ENCODE measurements at regions not wholly inside any gene's neighbourhood (a gene's known extent, or its start where the extent isn't known, plus 50 kb on each side); places are given as distances from the start of the nearest gene placed in this dataset.

DNA sequence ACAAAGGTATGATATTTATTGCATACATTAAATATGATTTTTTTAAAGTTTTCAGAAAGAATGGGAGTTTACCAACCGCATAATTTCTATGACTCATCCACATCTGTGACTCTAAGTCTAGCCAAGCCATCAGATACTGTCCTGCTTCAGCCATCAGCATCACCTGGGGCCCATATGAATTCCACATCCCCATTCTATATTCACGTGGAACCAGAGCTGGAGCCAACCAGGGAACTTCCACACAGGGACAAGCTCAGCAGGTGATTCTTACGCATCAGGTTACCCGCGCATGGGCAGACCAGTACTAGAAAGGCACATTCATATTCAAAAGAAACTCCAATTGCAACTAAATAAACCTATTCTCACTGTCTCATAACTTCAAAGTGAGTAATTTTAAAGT is 817.7 kb upstream of the IGFBP3 start:
- H3K27ac ChIP-seq, result no peak overlapping the region
- no peaks in the 10 kb centered on the region for H3K27me3 ChIP-seq (replicated peaks; ENCODE audit: insufficient read depth)
- H3K4me3 ChIP-seq, result no peak overlapping the region
- TF ChIP-seq POLR2A (IDR thresholded peaks at IDR 0.05) (no peak), POLR2AphosphoS5 (IDR thresholded peaks at IDR 0.05) (no peak)
- TF ChIP-seq, protein P1, sequence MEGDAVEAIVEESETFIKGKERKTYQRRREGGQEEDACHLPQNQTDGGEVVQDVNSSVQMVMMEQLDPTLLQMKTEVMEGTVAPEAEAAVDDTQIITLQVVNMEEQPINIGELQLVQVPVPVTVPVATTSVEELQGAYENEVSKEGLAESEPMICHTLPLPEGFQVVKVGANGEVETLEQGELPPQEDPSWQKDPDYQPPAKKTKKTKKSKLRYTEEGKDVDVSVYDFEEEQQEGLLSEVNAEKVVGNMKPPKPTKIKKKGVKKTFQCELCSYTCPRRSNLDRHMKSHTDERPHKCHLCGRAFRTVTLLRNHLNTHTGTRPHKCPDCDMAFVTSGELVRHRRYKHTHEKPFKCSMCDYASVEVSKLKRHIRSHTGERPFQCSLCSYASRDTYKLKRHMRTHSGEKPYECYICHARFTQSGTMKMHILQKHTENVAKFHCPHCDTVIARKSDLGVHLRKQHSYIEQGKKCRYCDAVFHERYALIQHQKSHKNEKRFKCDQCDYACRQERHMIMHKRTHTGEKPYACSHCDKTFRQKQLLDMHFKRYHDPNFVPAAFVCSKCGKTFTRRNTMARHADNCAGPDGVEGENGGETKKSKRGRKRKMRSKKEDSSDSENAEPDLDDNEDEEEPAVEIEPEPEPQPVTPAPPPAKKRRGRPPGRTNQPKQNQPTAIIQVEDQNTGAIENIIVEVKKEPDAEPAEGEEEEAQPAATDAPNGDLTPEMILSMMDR (IDR thresholded peaks at IDR 0.05), result no peak
- no peak for DNase-seq (ENCODE audit: low spot score)
- H3K36me3 ChIP-seq, result no peaks in the 10 kb centered on the region
- WGBS, result 91% methylated on average over 5 of the region's 5 CpGs
- intact Hi-C loops (cut with DNase I), result no loop called here
- H3K9me3 ChIP-seq, result no peaks in the 10 kb centered on the region
- H3K4me1 ChIP-seq (replicated peaks), result no peaks in the 10 kb centered on the region

DNA sequence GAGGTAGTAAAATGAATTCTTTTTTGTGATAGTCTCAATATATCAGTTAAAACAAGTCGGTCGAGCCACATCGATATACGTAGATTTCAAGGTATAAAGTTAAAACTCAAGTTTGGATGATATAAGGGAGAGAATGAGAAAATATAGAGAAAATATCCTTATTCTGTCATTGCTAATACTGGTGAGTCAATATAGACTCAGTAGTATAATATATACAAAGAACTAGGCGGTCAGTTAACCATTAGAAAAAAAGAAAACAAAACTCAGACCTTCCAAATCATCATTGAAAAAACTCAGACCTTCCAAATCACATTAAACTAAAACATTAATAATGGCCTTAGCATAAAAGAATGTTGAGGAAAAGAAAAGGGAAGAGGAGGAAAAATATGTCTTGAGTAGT is 817.1 kb upstream of the IGFBP3 start:
- TF ChIP-seq POLR2AphosphoS5 (IDR thresholded peaks at IDR 0.05) (no peak), POLR2A (IDR thresholded peaks at IDR 0.05) (no peak)
- TF ChIP-seq, protein P1 (IDR thresholded peaks at IDR 0.05), result no peak
- 98% methylated on average over 5 of the region's 5 CpGs for WGBS
- intact Hi-C loops (cut with DNase I), result no loop called here
- Histone ChIP-seq H3K4me3 (no peak overlapping the region), H3K27ac (no peak overlapping the region), H3K4me1 (replicated peaks) (no peaks in the 10 kb centered on the region), H3K36me3 (no peaks in the 10 kb centered on the region), H3K27me3 (replicated peaks; ENCODE audit: insufficient read depth) (no peaks in the 10 kb centered on the region), H3K9me3 (no peaks in the 10 kb centered on the region)
- no peak for DNase-seq (ENCODE audit: low spot score)

DNA sequence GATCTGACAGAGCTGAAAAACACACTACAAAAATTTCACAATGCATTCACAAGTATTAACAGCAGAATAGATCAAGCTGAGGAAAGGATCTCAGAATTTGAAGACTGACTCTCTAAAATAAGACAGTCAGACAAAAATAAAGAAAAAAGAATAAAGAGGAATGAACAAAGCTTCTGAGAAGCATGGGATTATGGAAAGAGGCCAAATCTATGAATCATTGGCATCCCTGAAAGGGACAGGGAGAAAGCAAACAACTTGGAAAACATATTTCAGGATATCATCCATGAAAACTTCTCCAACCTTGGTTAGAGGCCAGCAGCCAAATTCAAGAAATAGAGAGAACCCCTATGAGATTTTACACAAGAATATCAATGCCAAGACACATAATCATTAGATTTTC is 804.8 kb upstream of the IGFBP3 start:
- H3K4me1 ChIP-seq (replicated peaks), result no peaks in the 10 kb centered on the region
- no peaks in the 10 kb centered on the region for H3K36me3 ChIP-seq
- H3K27ac ChIP-seq, result no peak overlapping the region
- H3K4me3 ChIP-seq, result no peak overlapping the region
- H3K27me3 ChIP-seq (replicated peaks; ENCODE audit: insufficient read depth), result no peaks in the 10 kb centered on the region
- no peaks in the 10 kb centered on the region for H3K9me3 ChIP-seq
- no peak for TF ChIP-seq POLR2A (IDR thresholded peaks at IDR 0.05)
- TF ChIP-seq, protein P1 (IDR thresholded peaks at IDR 0.05), result no peak
- TF ChIP-seq POLR2AphosphoS5 (IDR thresholded peaks at IDR 0.05), result no peak
- DNase-seq (ENCODE audit: low spot score), result no peak
- intact Hi-C loops (cut with DNase I), result no loop called here

DNA sequence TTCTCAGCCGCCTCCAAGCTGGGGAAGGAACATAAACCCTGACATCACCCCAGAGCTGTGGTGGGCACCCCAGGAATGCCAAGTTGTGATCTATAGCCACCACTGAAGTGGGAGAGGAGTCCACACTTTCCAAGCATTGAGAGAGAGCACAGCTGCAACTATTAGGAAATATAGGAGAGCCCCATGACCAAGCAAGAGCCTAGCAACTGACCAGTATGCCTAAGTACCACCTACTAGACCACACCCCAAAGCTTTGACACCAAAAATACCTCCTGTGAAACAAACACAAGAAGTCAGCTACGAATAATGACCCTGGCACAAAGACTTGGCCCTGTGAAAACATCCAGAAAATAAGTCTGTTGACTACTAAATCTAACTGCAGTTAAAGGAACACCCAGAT is 804.1 kb upstream of the IGFBP3 start:
- no peak overlapping the region for H3K4me3 ChIP-seq
- H3K4me1 ChIP-seq (replicated peaks), result no peaks in the 10 kb centered on the region
- WGBS, result 90% methylated on average over 2 of the region's 2 CpGs
- H3K9me3 ChIP-seq, result no peaks in the 10 kb centered on the region
- TF ChIP-seq POLR2A (IDR thresholded peaks at IDR 0.05), result no peak
- TF ChIP-seq, protein P1 (IDR thresholded peaks at IDR 0.05), result no peak
- TF ChIP-seq POLR2AphosphoS5 (IDR thresholded peaks at IDR 0.05), result no peak
- intact Hi-C loops (cut with DNase I), result no loop called here
- H3K36me3 ChIP-seq, result no peaks in the 10 kb centered on the region
- H3K27me3 ChIP-seq (replicated peaks; ENCODE audit: insufficient read depth), result no peaks in the 10 kb centered on the region
- no peak for DNase-seq (ENCODE audit: low spot score)
- H3K27ac ChIP-seq, result no peak overlapping the region

DNA sequence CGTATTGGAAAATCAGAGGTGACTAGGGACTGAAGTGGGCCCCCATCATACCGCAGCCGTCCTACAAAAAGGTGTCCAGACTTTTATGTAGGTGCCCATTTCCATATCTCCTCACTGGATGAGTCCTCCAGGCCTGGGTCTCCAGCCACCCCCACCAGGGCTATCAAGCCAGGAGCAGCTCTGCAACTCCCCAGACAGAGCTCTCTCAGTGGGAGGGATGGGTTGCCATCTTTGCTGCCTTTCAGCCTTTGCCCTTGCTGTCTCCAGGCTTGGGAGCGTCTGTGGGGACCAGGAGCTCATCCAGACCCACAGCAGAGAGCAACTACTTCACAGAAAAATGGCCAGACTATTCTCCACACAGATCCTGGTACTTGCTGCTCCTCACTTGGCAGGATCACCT is 802.7 kb upstream of the IGFBP3 start:
- no peak for TF ChIP-seq POLR2AphosphoS5 (IDR thresholded peaks at IDR 0.05)
- TF ChIP-seq, protein P1 (IDR thresholded peaks at IDR 0.05), result no peak
- TF ChIP-seq POLR2A (IDR thresholded peaks at IDR 0.05), result no peak

More for the DNA sequence above, 802.7 kb upstream of the IGFBP3 start:
- Histone ChIP-seq H3K27me3 (replicated peaks; ENCODE audit: insufficient read depth) (no peaks in the 10 kb centered on the region), H3K9me3 (no peaks in the 10 kb centered on the region), H3K4me3 (no peak overlapping the region), H3K36me3 (no peaks in the 10 kb centered on the region), H3K27ac (no peak overlapping the region), H3K4me1 (replicated peaks) (no peaks in the 10 kb centered on the region)
- DNase-seq (ENCODE audit: low spot score), result no peak
- 94% methylated on average over 4 of the region's 4 CpGs for WGBS
- intact Hi-C loops (cut with DNase I), result no loop called here
